ENCODE measurements at regions not wholly inside any gene's neighbourhood (a gene's known extent, or its start where the extent isn't known, plus 50 kb on each side); places are given as distances from the start of the nearest gene placed in this dataset.

- no peak for DNase-seq (ENCODE audit: low read depth in 2 of 2)
Observed at GRCh38 chr11:15484398-15484797, 369.7 kb downstream of the INSC start.

GRCh38 chr11:15485432-15485831 is 370.7 kb downstream of the INSC start:
- no peak for DNase-seq (ENCODE audit: low read depth in 2 of 2)

GRCh38 chr11:15489281-15489680 is 374.6 kb downstream of the INSC start:
- no peak for DNase-seq (ENCODE audit: low read depth in 2 of 2)

GRCh38 chr11:15490535-15490934 is 375.8 kb downstream of the INSC start:
- no peak for DNase-seq (ENCODE audit: low read depth in 2 of 2)

GRCh38 chr11:15493066-15493465 is 378.3 kb downstream of the INSC start:
- no peak for DNase-seq (ENCODE audit: low read depth in 2 of 2)

- DNase-seq (ENCODE audit: low read depth in 2 of 2) = no peak
Observed at GRCh38 chr11:15493921-15494620, 379.3 kb downstream of the INSC start.

- no peak for DNase-seq (ENCODE audit: low read depth in 2 of 2)
Observed at GRCh38 chr11:15494740-15495139, 380.0 kb downstream of the INSC start.

GRCh38 chr11:15495462-15495861 is 380.7 kb downstream of the INSC start:
- no peak for DNase-seq (ENCODE audit: low read depth in 2 of 2)

- DNase-seq (ENCODE audit: low read depth in 2 of 2) = no peak
Observed at GRCh38 chr11:15497366-15497765, 382.6 kb downstream of the INSC start.

GRCh38 chr11:15499674-15500073 is 385.0 kb downstream of the INSC start:
- no peak for DNase-seq (ENCODE audit: low read depth in 2 of 2)

GRCh38 chr11:15500643-15501042 is 385.9 kb downstream of the INSC start:
- DNase-seq (ENCODE audit: low read depth in 2 of 2) = no peak

- no peak for DNase-seq (ENCODE audit: low read depth in 2 of 2)
Observed at GRCh38 chr11:15501566-15501965, 386.8 kb downstream of the INSC start.

- DNase-seq (ENCODE audit: low read depth in 2 of 2) = no peak
Observed at GRCh38 chr11:15505155-15505554, 390.4 kb downstream of the INSC start.

GRCh38 chr11:15507592-15507991 is 392.9 kb downstream of the INSC start:
- no peak for DNase-seq (ENCODE audit: low read depth in 2 of 2)

GRCh38 chr11:15509082-15509481 is 394.4 kb downstream of the INSC start:
- no peak for DNase-seq (ENCODE audit: low read depth in 2 of 2)

- no peak for DNase-seq (ENCODE audit: low read depth in 2 of 2)
Observed at GRCh38 chr11:15519124-15519791, 404.5 kb downstream of the INSC start.

GRCh38 chr11:15519911-15520310 is 405.2 kb downstream of the INSC start:
- DNase-seq (ENCODE audit: low read depth in 2 of 2) = no peak

GRCh38 chr11:15523543-15523942 is 408.8 kb downstream of the INSC start:
- DNase-seq (ENCODE audit: low read depth in 2 of 2) = no peak

GRCh38 chr11:15525582-15525981 is 410.9 kb downstream of the INSC start:
- no peak for DNase-seq (ENCODE audit: low read depth in 2 of 2)

GRCh38 chr11:15526032-15526431 is 411.3 kb downstream of the INSC start:
- no peak for DNase-seq (ENCODE audit: low read depth in 2 of 2)

- no peak for DNase-seq (ENCODE audit: low read depth in 2 of 2)
Observed at GRCh38 chr11:15526859-15527450, 412.2 kb downstream of the INSC start.

GRCh38 chr11:15532432-15532831 is 417.7 kb downstream of the INSC start:
- no peak for DNase-seq (ENCODE audit: low read depth in 2 of 2)

- no peak for DNase-seq (ENCODE audit: low read depth in 2 of 2)
Observed at GRCh38 chr11:15534266-15534665, 419.5 kb downstream of the INSC start.
